WERI-Rb-1 (cell line): ENCODE measurements at regions not wholly inside any gene's neighbourhood (a gene's known extent, or its start where the extent isn't known, plus 50 kb on each side); places are given as distances from the start of the nearest gene placed in this dataset.

Experiments
- DNase-seq: peaks from one replicate; pipeline ENCODE4 v3.0.0-alpha.2; 2020
- H3K27ac ChIP-seq: fragments of 250-450 bp; sonication (Bioruptor Pico); 2 replicates; pipeline ENCODE4 v1.5.1; 2020; ENCODE audit warnings: mild to moderate bottlenecking, moderate library complexity
- H3K27me3 ChIP-seq: fragments of 250-450 bp; sonication (Bioruptor Pico); 2 replicates; pipeline ENCODE4 v1.5.1; 2021; ENCODE audit warnings: mild to moderate bottlenecking, low read depth, moderate library complexity; ENCODE audit not compliant: insufficient read depth, severe bottlenecking
- H3K36me3 ChIP-seq: fragments of 250-450 bp; sonication (Bioruptor Pico); 2 replicates; pipeline ENCODE4 v1.5.1; 2020; ENCODE audit warnings: mild to moderate bottlenecking, moderate library complexity
- H3K4me3 ChIP-seq: 2 replicates; pipeline ENCODE4 v1.5.1; 2011; ENCODE audit warnings: low read depth, mild to moderate bottlenecking, control low read depth, low read length
- H3K9me3 ChIP-seq: fragments of 250-450 bp; sonication (Bioruptor Pico); 2 replicates; pipeline ENCODE4 v1.5.1; 2021; ENCODE audit warnings: mild to moderate bottlenecking, moderate library complexity; ENCODE audit not compliant: severe bottlenecking
- CTCF ChIP-seq: IDR thresholded peaks from 2 replicates; pipeline ENCODE4 v1.5.1; 2011; ENCODE audit warnings: low read depth, mild to moderate bottlenecking, control low read depth, inconsistent platforms, low read length

- Histone ChIP-seq H3K27me3 (peaks cover 20% of the 10 kb centered on the region), H3K9me3 (no peaks in the 10 kb centered on the region), H3K36me3 (no peaks in the 10 kb centered on the region), H3K4me3 (no peak overlapping the region), H3K27ac (no peak overlapping the region)
- DNase-seq: no peak
- no peak for TF ChIP-seq CTCF
These were observed 560.8 kb downstream of the MCTP2 start for GRCh38 chr15:94792196-94792595.

- Histone ChIP-seq H3K36me3 (no peaks in the 10 kb centered on the region), H3K4me3 (no peak overlapping the region), H3K27me3 (peaks cover 18% of the 10 kb centered on the region), H3K9me3 (peaks cover 3% of the 10 kb centered on the region), H3K27ac (no peak overlapping the region)
- DNase-seq: no peak
- TF ChIP-seq CTCF: no peak
These were observed 561.8 kb downstream of the MCTP2 start for GRCh38 chr15:94793207-94793606.

- no peak overlapping the region for H3K4me3 ChIP-seq
- no peak overlapping the region for H3K27ac ChIP-seq
- no peaks in the 10 kb centered on the region for H3K36me3 ChIP-seq
- H3K9me3 ChIP-seq: peaks cover 3% of the 10 kb centered on the region
- DNase-seq: no peak
- no peak for TF ChIP-seq CTCF
- H3K27me3 ChIP-seq: peaks cover 15% of the 10 kb centered on the region
These were observed 562.3 kb downstream of the MCTP2 start for GRCh38 chr15:94793641-94794040.

GRCh38 chr15:94804613-94805012, 573.3 kb downstream of the MCTP2 start:
- H3K27ac ChIP-seq: no peak overlapping the region
- no peak for DNase-seq
- no peaks in the 10 kb centered on the region for H3K9me3 ChIP-seq
- no peaks in the 10 kb centered on the region for H3K36me3 ChIP-seq
- no peak for TF ChIP-seq CTCF
- H3K27me3 ChIP-seq: peaks cover 21% of the 10 kb centered on the region
- no peak overlapping the region for H3K4me3 ChIP-seq

- H3K27me3 ChIP-seq: peaks cover 49% of the 10 kb centered on the region
- TF ChIP-seq CTCF: no peak
- H3K36me3 ChIP-seq: no peaks in the 10 kb centered on the region
- H3K4me3 ChIP-seq: no peak overlapping the region
- no peak for DNase-seq
- no peaks in the 10 kb centered on the region for H3K9me3 ChIP-seq
- no peak overlapping the region for H3K27ac ChIP-seq
These were observed 583.9 kb downstream of the MCTP2 start for GRCh38 chr15:94815110-94815731.

- H3K27me3 ChIP-seq: peaks cover 53% of the 10 kb centered on the region
These were observed 584.6 kb downstream of the MCTP2 start for GRCh38 chr15:94815914-94816313.

More at GRCh38 chr15:94815914-94816313, 584.6 kb downstream of the MCTP2 start:
- Histone ChIP-seq H3K9me3 (no peaks in the 10 kb centered on the region), H3K27ac (no peak overlapping the region), H3K36me3 (no peaks in the 10 kb centered on the region), H3K4me3 (no peak overlapping the region)
- DNase-seq: no peak
- TF ChIP-seq CTCF: no peak
